ENCODE measurements at regions not wholly inside any gene's neighbourhood (a gene's known extent, or its start where the extent isn't known, plus 50 kb on each side); places are given as distances from the start of the nearest gene placed in this dataset.

DNA sequence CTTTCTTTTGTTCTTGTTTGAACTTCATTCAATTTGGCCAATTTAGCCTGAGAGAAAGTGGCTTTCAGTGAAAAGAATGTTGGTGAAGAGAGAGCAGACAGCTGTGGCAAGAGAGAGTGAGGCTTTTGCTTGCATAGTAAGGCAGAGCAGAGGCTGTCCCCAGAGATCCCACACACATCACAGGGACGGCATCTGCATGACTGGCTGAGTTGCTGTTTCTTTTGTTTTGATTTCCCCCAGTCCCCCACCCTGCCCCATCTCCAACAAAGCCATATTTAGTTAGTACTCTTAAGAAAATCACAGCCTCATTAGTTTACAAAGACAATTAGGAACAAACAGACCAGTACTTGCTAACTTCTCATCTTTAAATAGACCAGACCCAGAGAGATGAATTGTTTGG lies 363.9 kb upstream of the SEMA6A start:
- H3K4me1 Mint-ChIP-seq, result peaks cover 62% of the 10 kb centered on the region
- POLR2A ChIA-PET, result interaction anchor here (0.6 kb wide), 2 partner anchors 116 to 363 kb away, joined by 3 to 5 read pairs; no protein-coding TSS in a partner anchor
- peak; percentile 98 for ATAC-seq
- H3K9me3 Mint-ChIP-seq, result peaks cover 6% of the 10 kb centered on the region; the same call in 1 of the 2 replicates
- no peak for TF ChIP-seq FOXJ3 (CRISPR knock-in tag; IDR thresholded peaks at IDR 0.05; ENCODE audit: borderline replicate concordance)
- no peak for TF ChIP-seq CREB1 (CRISPR knock-in tag; IDR thresholded peaks at IDR 0.05)
- no peak for TF ChIP-seq ZNF396 (CRISPR knock-in tag; IDR thresholded peaks at IDR 0.05; ENCODE audit: borderline replicate concordance)
- no peak for TF ChIP-seq ATF3 (CRISPR knock-in tag; conservative IDR thresholded peaks at IDR 0.05)
- TF ChIP-seq, protein P1, sequence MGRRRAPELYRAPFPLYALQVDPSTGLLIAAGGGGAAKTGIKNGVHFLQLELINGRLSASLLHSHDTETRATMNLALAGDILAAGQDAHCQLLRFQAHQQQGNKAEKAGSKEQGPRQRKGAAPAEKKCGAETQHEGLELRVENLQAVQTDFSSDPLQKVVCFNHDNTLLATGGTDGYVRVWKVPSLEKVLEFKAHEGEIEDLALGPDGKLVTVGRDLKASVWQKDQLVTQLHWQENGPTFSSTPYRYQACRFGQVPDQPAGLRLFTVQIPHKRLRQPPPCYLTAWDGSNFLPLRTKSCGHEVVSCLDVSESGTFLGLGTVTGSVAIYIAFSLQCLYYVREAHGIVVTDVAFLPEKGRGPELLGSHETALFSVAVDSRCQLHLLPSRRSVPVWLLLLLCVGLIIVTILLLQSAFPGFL (CRISPR knock-in tag; IDR thresholded peaks at IDR 0.05; ENCODE audit: borderline replicate concordance), result no peak
- no peak for TF ChIP-seq AFF4 (CRISPR knock-in tag; IDR thresholded peaks at IDR 0.05; ENCODE audit: borderline replicate concordance)
- no peak for TF ChIP-seq SMAD4 (CRISPR knock-in tag; IDR thresholded peaks at IDR 0.05)
- no peak for TF ChIP-seq GABPB1 (CRISPR knock-in tag; IDR thresholded peaks at IDR 0.05)
- no peak for TF ChIP-seq NFYB (CRISPR knock-in tag; conservative IDR thresholded peaks at IDR 0.05; ENCODE audit: low read depth)
- TF ChIP-seq, protein P2, sequence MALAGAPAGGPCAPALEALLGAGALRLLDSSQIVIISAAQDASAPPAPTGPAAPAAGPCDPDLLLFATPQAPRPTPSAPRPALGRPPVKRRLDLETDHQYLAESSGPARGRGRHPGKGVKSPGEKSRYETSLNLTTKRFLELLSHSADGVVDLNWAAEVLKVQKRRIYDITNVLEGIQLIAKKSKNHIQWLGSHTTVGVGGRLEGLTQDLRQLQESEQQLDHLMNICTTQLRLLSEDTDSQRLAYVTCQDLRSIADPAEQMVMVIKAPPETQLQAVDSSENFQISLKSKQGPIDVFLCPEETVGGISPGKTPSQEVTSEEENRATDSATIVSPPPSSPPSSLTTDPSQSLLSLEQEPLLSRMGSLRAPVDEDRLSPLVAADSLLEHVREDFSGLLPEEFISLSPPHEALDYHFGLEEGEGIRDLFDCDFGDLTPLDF (CRISPR knock-in tag; IDR thresholded peaks at IDR 0.05), result no peak
- no peak for TF ChIP-seq NR2C2 (CRISPR knock-in tag; IDR thresholded peaks at IDR 0.05)
- TF ChIP-seq EMX1 (CRISPR knock-in tag; IDR thresholded peaks at IDR 0.05), result no peak
- CTCF ChIA-PET, result interaction anchor here (1.0 to 1.9 kb wide), 2 partner anchors 9 to 362 kb away, joined by 3 to 6 read pairs; no protein-coding TSS in a partner anchor
- H3K27me3 Mint-ChIP-seq (ENCODE audit: low read depth), result no peaks in the 10 kb centered on the region
- H3K4me3 Mint-ChIP-seq, result 0 out of 2 replicates have a peak overlapping the region, but pooled peaks have one; percentile 14
- peak overlapping the region; percentile 88 for H3K27ac Mint-ChIP-seq
- DNase-seq (ENCODE audit: low spot score), result peak; percentile 48
- H3K36me3 Mint-ChIP-seq, result no peaks in the 10 kb centered on the region

- peaks cover 6% of the 10 kb centered on the region; the same call in 1 of the 2 replicates for H3K9me3 Mint-ChIP-seq
- CTCF ChIA-PET, result no interaction called here
- peaks cover 35% of the 10 kb centered on the region for H3K4me1 Mint-ChIP-seq
- H3K27me3 Mint-ChIP-seq (ENCODE audit: low read depth), result no peaks in the 10 kb centered on the region
- H3K27ac Mint-ChIP-seq, result no peak overlapping the region
- TF ChIP-seq CREM (CRISPR knock-in tag; IDR thresholded peaks at IDR 0.05) (no peak), IRF1 (CRISPR knock-in tag; IDR thresholded peaks at IDR 0.05) (no peak), SOX15 (CRISPR knock-in tag; IDR thresholded peaks at IDR 0.05) (no peak), ERG (CRISPR knock-in tag; IDR thresholded peaks at IDR 0.05) (no peak)
- H3K4me3 Mint-ChIP-seq, result no peak overlapping the region
- ATAC-seq, result no peak
- POLR2A ChIA-PET, result no interaction called here
- no peak for DNase-seq (ENCODE audit: low spot score)
- H3K36me3 Mint-ChIP-seq, result no peaks in the 10 kb centered on the region
These were observed 361.0 kb upstream of the SEMA6A start for GRCh38 chr5:116935561-116936162.
